ENCODE measurements at regions not wholly inside any gene's neighbourhood (a gene's known extent, or its start where the extent isn't known, plus 50 kb on each side); places are given as distances from the start of the nearest gene placed in this dataset.
"Not testable (repeated sequence)": the region's sequence is repeated elsewhere in the genome, so short reads cannot be mapped to it uniquely, and the experiment has no call there.

DNA sequence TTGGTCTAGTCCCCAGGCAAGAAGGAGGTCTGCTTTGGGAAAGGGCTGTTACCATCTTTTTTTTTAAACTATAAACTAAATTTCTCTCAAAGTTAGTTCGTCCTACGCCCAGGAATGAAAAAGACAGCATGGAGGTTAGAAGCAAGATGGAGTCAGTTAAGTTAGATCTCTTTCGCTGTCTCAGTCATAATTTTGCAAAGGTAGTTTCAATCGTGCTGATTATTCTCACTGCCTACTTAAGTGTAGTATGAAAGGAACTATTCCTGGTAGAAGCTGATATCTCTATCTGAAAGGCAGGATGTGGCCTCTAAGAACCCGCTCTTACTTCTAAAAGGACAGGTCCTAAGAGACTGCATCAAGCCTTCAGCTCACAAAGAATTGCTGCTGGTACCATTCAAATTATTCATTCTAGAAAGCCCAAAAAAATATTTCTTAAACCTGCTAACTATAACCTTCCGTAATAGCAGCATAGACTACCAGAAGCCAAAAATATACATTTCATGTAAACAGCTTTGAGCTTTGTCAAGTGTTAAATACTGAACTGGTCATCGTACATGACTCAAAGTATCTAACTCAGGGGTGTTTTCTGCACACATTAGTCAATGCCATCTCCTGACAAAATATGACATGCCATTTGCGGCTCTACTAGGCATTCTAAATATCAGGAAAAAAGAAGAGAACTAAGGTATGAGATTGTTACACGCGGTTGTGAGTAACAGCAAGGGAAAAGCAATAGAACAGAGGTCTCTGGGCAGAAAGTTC is 96.0 kb upstream of the CCDC80 start:
- no peak for DNase-seq

DNA sequence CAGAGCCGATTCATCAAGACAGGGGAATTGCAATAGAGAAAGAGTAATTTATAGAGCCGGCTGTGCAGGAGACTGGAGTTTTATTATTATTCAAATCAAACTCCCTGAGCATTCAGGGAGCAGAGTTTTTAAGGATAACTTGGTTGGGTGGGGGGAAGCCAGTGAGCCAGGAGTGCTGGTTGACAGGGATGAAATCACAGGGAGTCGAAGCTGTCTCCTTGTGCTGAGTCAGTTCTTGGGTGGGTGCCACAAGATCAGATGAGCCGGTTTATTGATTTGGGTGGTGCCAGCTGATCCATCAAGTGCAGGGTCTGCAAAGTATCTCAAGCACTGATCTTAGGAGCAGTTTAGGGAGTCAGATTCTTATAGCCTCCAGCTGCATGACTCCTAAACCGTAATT is 95.4 kb upstream of the CCDC80 start:
- peak in 7 of 56 donors; percentile 1 to 30 (median 4) for DNase-seq

DNA sequence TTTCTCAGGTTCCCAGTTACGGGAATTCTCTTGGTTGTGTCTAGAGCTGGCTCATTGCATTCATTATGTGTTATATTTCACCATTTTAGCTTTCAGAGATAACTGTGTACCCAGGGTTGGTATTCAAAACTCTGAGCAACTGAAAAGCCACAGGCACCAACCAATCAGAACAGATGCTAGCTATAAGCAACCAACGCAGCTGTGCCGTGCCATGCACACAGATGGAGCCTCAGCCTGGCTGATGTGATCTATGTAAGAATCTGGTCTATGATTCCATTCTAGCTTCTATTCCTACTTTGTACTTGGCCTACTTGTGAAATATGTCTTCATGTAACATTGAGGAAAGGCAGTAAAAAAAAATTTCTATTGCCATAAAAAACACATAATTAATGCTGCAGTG is 95.0 kb upstream of the CCDC80 start:
- no peak for DNase-seq

- peak in 30 of 56 donors; percentile 0 to 53 (median 5) for DNase-seq
Measured at GRCh38 chr3:112734736-112735350, 93.9 kb upstream of the CCDC80 start.

- no peak for DNase-seq
Measured at GRCh38 chr3:112734171-112734570, 93.2 kb upstream of the CCDC80 start.

GRCh38 chr3:112730210-112730609 is 89.3 kb upstream of the CCDC80 start:
- DNase-seq = no peak

GRCh38 chr3:112721231-112721630 is 80.3 kb upstream of the CCDC80 start:
- no peak for DNase-seq

- no peak for DNase-seq
Measured at GRCh38 chr3:112718967-112719366, 78.0 kb upstream of the CCDC80 start.

DNA sequence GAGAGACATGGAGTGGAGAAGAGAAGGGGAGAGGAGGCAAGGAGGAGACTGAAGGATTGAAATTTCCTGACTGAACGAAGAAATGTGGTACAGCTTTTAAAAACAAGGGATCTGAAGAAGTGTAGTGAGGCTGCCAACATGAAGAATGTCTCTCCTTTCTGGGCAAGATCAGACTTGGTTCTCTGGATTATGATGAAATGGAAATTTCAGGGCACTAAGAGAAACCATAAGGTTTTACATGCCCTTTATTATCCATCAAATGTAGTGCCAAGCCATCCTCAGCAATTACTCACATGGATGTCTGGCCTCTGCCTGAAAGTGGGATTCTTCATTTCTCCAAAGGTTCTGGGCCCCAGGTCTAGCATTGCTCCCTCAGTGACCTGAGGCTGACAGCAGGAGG is 77.6 kb upstream of the CCDC80 start:
- DNase-seq = no peak

DNA sequence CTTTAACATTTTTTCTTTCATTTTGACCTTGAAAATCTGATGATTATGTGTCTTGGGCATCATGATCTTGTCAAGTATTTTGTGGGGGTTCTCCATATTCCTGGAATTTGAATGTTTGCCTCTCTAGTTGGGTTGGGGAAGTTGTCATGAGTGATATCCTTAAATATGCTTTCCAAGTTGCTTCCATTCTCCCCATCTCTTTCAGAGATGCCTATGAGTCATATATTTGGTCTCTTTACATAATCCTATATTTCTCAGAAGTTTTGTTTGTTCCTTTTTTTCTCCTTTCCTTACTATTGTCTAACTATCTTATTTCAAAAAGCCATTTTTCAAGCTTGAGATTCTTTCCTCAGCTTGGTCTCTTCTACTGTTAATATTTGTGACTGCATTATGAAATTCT is 69.0 kb upstream of the CCDC80 start:
- no peak for DNase-seq

DNA sequence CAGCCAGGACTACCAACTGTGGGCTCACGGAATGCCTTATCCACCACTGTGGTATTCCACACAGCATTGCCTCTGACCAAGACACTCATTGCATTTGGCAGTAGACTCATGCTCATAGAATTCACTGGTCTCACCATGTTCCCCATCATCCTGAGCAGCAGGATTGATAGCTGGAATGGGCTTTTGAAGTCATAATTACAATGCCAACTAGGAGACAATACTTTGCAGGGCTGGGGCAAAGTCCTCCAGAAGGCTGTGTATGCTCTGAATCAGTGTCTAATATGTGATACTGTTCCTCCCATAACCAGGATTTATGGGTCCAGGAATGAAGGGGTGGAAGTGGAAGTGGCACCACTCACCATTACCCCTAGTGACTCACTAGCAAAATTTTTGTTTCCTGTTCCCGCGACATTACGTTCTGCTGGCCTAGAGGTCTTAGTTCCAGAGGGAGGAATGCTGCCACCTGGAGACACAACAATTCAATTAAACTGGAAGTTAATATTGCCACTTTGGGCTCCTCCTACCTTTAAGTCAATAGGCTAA is 58.6 kb upstream of the CCDC80 start:
- no peak for DNase-seq

DNA sequence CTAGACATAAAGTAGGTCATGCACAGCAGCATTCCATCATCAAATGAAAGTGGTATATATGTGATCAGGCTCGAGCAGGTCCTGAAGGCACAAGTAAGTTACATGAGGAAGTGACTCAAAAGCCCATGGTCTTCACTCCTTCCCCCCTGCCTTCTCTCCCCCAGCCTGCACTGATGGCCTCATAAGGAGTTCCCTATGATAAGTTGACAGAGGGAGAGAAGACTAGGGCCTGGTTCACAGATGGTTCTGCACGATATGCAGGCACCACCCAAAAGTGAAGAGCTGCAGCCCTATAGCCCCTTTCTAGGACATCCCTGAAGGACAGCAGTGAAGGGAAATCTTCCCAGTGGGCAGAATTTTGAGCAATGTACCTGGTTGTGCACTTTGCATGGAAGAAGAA is 57.5 kb upstream of the CCDC80 start:
- not testable (repeated sequence) for DNase-seq

- not testable (repeated sequence) for DNase-seq
Measured at GRCh38 chr3:112696244-112696643, 55.3 kb upstream of the CCDC80 start.

DNA sequence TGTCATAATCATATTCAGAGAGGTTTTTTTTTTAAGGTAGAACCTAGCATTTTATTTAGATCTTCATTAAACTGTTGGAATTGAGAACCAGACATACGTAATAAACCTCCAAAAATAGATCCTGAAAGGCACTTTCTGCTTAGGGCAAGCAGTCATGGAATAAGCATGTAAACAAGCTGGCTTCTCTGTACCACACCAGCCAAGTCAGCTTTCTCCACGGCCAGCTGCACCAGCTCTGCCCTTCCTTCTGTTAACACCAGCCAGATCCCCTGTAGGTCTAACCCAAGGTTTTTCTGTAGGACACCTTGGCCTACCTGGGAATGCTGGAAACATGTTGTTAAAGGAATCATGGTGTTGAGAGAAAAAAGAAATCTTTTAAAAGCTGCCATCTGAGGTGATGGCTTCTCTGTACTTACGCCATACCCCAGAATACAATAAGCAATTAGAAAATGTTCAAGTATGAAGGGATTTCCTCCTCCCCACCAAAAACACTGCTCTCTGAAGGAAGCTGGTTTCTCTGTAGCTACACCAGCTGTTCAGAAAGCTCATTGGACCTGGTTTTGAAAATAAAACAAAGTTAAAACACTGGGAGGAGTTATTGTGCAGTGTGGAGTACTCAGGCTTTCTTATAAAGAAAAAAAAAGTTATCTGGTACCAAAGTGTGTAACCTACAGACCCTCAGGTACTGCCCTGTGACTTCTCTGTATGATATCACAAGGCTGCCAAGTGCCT is 54.6 kb upstream of the CCDC80 start:
- DNase-seq = not testable (repeated sequence)

- not testable (repeated sequence) for DNase-seq
Measured at GRCh38 chr3:112694906-112695305, 54.0 kb upstream of the CCDC80 start.

GRCh38 chr3:112693186-112693585 is 52.2 kb upstream of the CCDC80 start:
- DNase-seq = no peak

Measured in nucleus accumbens (tissue), 56 donors.